ENCODE measurements at regions not wholly inside any gene's neighbourhood (a gene's known extent, or its start where the extent isn't known, plus 50 kb on each side); places are given as distances from the start of the nearest gene placed in this dataset.

DNA sequence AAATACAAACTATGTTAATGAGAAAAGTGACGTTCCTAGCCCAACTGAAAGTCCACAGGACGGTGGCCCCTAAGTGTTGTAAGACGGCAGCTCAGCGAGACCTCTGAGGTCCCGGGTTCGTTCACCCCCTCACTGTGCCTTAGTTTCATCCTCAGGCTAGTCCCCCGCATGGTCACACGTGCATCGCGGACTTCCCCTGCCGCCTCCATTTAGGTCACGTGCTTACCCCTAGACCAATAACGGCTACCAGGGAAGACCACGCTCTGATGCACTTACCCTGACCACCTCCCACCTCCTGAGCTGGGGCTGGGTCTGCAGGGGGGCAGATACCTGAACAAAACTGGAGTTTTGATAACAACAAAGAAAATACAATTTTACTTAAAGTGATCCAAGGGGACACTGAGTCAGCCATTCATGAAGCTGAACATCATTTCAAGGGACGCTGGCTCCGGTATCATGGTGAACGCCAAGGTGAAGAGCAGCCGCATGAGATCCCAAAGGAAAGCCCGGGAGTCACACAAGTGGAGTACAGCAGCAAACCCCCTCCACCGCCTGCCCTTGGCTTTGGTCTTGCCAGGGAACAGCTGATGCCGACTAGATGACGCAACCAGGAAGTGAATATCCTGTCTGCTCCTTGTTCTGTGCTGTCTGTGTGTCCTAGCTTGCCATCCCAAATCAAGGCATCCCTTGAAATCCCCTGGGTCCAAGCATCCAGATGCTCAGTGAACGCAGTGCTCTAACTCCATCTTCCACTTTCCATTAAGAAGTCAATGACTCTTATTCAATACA lies 274.1 kb downstream of the PCNX1 start:
- no peak for TF ChIP-seq ZNF114 (CRISPR knock-in tag; IDR thresholded peaks at IDR 0.05)
- ATAC-seq = no peak
- no peaks in the 10 kb centered on the region for H3K36me3 ChIP-seq (ENCODE audit: insufficient read depth)
- Mint-ChIP-seq H3K4me1 (peaks cover 4% of the 10 kb centered on the region), H3K4me3 (no peak overlapping the region), H3K36me3 (ENCODE audit: low read depth) (peaks cover under 1% of the 10 kb centered on the region; the same call in 2 of the 3 replicates), H3K27me3 (ENCODE audit: insufficient read depth, low read depth, poor library complexity) (peaks cover 6% of the 10 kb centered on the region), H3K9me3 (peaks cover under 1% of the 10 kb centered on the region), H3K27ac (no peak overlapping the region)
- H3K27me3 ChIP-seq (ENCODE audit: insufficient read depth) = no peaks in the 10 kb centered on the region
- H3K4me3 ChIP-seq = no peak overlapping the region
- H3K4me1 ChIP-seq (ENCODE audit: insufficient read depth) = peaks cover 6% of the 10 kb centered on the region
- H3K4me2 ChIP-seq = no peak overlapping the region
- H2AFZ ChIP-seq = no peak overlapping the region
- H3K9me2 ChIP-seq (ENCODE audit: insufficient read depth) = peaks cover 13% of the 10 kb centered on the region; the same call in 1 of the 2 replicates
- H3K79me2 ChIP-seq (replicated peaks; ENCODE audit: insufficient read depth) = no peaks in the 10 kb centered on the region
- H3K27ac ChIP-seq (ENCODE audit: low read depth) = no peak overlapping the region
- no peak for DNase-seq (ENCODE audit: low spot score)
- no peaks in the 10 kb centered on the region for H3F3A ChIP-seq (replicated peaks; ENCODE audit: low read depth)
- no peaks in the 10 kb centered on the region for H4K20me1 ChIP-seq (replicated peaks; ENCODE audit: insufficient read depth)

DNA sequence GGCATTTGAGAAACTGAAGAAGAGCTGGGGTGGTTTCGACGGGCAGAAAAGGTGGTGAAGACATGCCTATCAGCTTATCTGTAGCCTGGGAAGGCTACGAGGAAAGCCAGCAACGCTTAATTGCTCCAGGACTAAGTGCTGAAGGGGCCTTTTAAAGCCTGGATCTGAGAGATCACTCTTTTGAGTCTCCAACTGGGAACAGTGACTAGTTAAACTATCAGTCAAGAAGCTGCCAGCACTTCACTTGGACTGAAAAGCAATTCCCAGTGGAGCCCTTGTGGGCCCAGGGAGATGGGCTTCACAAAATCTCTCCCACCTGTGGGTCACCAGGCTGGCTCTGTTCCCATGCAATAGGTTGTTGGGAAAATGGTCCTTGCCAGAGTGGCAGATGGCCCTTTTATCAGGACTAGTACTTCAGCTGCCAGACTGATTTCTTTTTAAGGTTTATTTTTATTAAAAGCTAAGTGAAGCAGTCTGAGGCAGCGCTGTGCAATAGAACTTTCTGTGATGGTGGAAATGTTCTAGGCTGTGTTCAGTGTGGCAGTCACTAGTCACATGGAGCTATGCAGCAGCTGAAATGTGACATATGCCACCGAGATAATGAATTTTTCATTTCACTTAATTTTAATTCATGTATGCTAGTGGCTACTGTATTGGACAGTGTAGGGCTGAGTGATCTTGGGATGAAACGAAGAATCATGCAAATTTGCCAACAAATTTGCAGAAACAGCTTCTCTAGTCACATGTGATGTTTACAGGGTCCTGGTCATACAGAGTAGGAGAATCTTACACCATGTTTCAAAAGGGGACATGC lies 276.8 kb downstream of the PCNX1 start:
- Mint-ChIP-seq H3K27ac (no peak overlapping the region), H3K4me1 (peaks cover 17% of the 10 kb centered on the region)
- no peak for DNase-seq (ENCODE audit: low spot score)
- TF ChIP-seq ZNF462 (CRISPR knock-in tag; IDR thresholded peaks at IDR 0.05) (no peak), CTCF (conservative IDR thresholded peaks at IDR 0.05; ENCODE audit: low read depth in 2 of 2) (no peak), POLR2AphosphoS5 (IDR thresholded peaks at IDR 0.05; ENCODE audit: low read depth) (no peak), JUNB (IDR thresholded peaks at IDR 0.05; ENCODE audit: unreplicated experiment) (no peak), CREB1 (CRISPR knock-in tag; IDR thresholded peaks at IDR 0.05; ENCODE audit: low read depth) (no peak), EZH2 (IDR thresholded peaks at IDR 0.05; ENCODE audit: low read depth, unreplicated experiment) (no peak), NANOG (IDR thresholded peaks at IDR 0.05; ENCODE audit: borderline replicate concordance) (no peak), ZNF114 (CRISPR knock-in tag; IDR thresholded peaks at IDR 0.05) (no peak), STAT1 (IDR thresholded peaks at IDR 0.05; ENCODE audit: unreplicated experiment) (no peak)
- TF ChIP-seq, protein P1, sequence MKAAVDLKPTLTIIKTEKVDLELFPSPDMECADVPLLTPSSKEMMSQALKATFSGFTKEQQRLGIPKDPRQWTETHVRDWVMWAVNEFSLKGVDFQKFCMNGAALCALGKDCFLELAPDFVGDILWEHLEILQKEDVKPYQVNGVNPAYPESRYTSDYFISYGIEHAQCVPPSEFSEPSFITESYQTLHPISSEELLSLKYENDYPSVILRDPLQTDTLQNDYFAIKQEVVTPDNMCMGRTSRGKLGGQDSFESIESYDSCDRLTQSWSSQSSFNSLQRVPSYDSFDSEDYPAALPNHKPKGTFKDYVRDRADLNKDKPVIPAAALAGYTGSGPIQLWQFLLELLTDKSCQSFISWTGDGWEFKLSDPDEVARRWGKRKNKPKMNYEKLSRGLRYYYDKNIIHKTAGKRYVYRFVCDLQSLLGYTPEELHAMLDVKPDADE (IDR thresholded peaks at IDR 0.05) = no peak

More for the DNA sequence above, 276.8 kb downstream of the PCNX1 start:
- Histone ChIP-seq H3K27ac (ENCODE audit: low read depth) (no peak overlapping the region), H3K4me3 (no peak overlapping the region), H3K9me2 (ENCODE audit: insufficient read depth) (peaks cover 6% of the 10 kb centered on the region; the same call in 1 of the 2 replicates), H3K4me2 (no peak overlapping the region), H2AFZ (no peak overlapping the region), H3K4me1 (ENCODE audit: insufficient read depth) (peaks cover 15% of the 10 kb centered on the region), H3K27me3 (ENCODE audit: insufficient read depth) (no peaks in the 10 kb centered on the region), H4K20me1 (replicated peaks; ENCODE audit: insufficient read depth) (no peaks in the 10 kb centered on the region), H3K79me2 (replicated peaks; ENCODE audit: insufficient read depth) (no peaks in the 10 kb centered on the region), H3F3A (replicated peaks; ENCODE audit: low read depth) (no peaks in the 10 kb centered on the region), H3K36me3 (ENCODE audit: insufficient read depth) (no peaks in the 10 kb centered on the region)
- peaks cover 1% of the 10 kb centered on the region for H3K27me3 Mint-ChIP-seq (ENCODE audit: insufficient read depth, low read depth, poor library complexity)
- H3K9me3 Mint-ChIP-seq = peaks cover 4% of the 10 kb centered on the region
- H3K36me3 Mint-ChIP-seq (ENCODE audit: low read depth) = peaks cover 6% of the 10 kb centered on the region
- no peak overlapping the region for H3K4me3 Mint-ChIP-seq
- no peak for ATAC-seq

Measured in GM23338 (cell line).